ENCODE measurements at regions not wholly inside any gene's neighbourhood (a gene's known extent, or its start where the extent isn't known, plus 50 kb on each side); places are given as distances from the start of the nearest gene placed in this dataset.

- TF ChIP-seq CBX8 (IDR thresholded peaks at IDR 0.05) (no peak), FOSL2 (IDR thresholded peaks at IDR 0.05) (no peak), FOSL2 (CRISPR knock-in tag; IDR thresholded peaks at IDR 0.05) (no peak), CTCF (IDR thresholded peaks at IDR 0.05) (no peak), EP300 (IDR thresholded peaks at IDR 0.05) (no peak), TP53 (CRISPR knock-in tag; IDR thresholded peaks at IDR 0.05) (no peak), JUNB (IDR thresholded peaks at IDR 0.05) (no peak)
- TF ChIP-seq, protein P1, sequence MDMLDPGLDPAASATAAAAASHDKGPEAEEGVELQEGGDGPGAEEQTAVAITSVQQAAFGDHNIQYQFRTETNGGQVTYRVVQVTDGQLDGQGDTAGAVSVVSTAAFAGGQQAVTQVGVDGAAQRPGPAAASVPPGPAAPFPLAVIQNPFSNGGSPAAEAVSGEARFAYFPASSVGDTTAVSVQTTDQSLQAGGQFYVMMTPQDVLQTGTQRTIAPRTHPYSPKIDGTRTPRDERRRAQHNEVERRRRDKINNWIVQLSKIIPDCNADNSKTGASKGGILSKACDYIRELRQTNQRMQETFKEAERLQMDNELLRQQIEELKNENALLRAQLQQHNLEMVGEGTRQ (IDR thresholded peaks at IDR 0.05), result no peak
Measured at GRCh38 chr10:131673396-131673795, 227.4 kb upstream of the PPP2R2D start.
